Posterior vena cava (tissue), 2 donors: ENCODE measurements at regions not wholly inside any gene's neighbourhood (a gene's known extent, or its start where the extent isn't known, plus 50 kb on each side); places are given as distances from the start of the nearest gene placed in this dataset.

Experiments used
- DNase-seq: peaks from one replicate; pipeline ENCODE4 v3.0.0-alpha.2; 2020; ENCODE audit warnings: low spot score
- intact Hi-C, 2 donors: fragments of 100-400 bp; cut with DNase I; formaldehyde crosslinking; loops; one replicate each; pipeline versions ENCODE4 v1.14.1 to v1.14.2; 2022 to 2023
- donor health status: DM: yes; HTN: yes; CAD: no.
- donor health status: DM: yes; HTN: yes; CAD: no.

GRCh38 chr16:79659344-79659743, 58.8 kb upstream of the MAF start:
- no peak for DNase-seq
- intact Hi-C loops = no loop called here

GRCh38 chr16:79658301-79659033, 57.9 kb upstream of the MAF start:
- intact Hi-C loops = no loop called here
- no peak for DNase-seq

- intact Hi-C loops = no loop called here
- DNase-seq = no peak
These were observed 56.1 kb upstream of the MAF start for GRCh38 chr16:79656553-79657115.

- no peak for DNase-seq
- intact Hi-C loops = no loop called here
These were observed 52.9 kb upstream of the MAF start for GRCh38 chr16:79653373-79653891.

GRCh38 chr16:79651363-79651762, 50.8 kb upstream of the MAF start:
- intact Hi-C loops = no loop called here
- DNase-seq = peak; percentile 87
